SK-N-MC (cell line): ENCODE measurements at regions not wholly inside any gene's neighbourhood (a gene's known extent, or its start where the extent isn't known, plus 50 kb on each side); places are given as distances from the start of the nearest gene placed in this dataset.

Experiments
- DNase-seq: peaks from one replicate; pipeline ENCODE4 v3.0.0-alpha.2; 2011; ENCODE audit warnings: low read depth, low spot score
- H3K27ac ChIP-seq: fragments of 200-600 bp; sonication (generic); 2 replicates; pipeline ENCODE4 v1.5.1; 2016; ENCODE audit warnings: mixed run types
- H3K36me3 ChIP-seq: fragments of 200-600 bp; sonication (generic); 2 replicates; pipeline ENCODE4 v1.6.1; 2017; ENCODE audit warnings: antibody characterized with exemption, low read length, mixed read lengths; ENCODE audit not compliant: insufficient read depth
- H3K4me3 ChIP-seq: fragments of 200-600 bp; sonication (generic); 2 replicates; pipeline ENCODE4 v1.5.1; 2016
- H3K9ac ChIP-seq: fragments of 200-600 bp; sonication (generic); 2 replicates; pipeline ENCODE4 v1.8.0; 2017; ENCODE audit warnings: mixed run types, mixed read lengths; ENCODE audit not compliant: insufficient read length
- H3K9me3 ChIP-seq: fragments of 200-600 bp; sonication (generic); 2 replicates; pipeline ENCODE4 v1.6.1; 2017; ENCODE audit warnings: low read depth, mild to moderate bottlenecking, antibody characterized with exemption, low read length, moderate library complexity, mixed read lengths
- EZH2 ChIP-seq: fragments of 200-600 bp; sonication (generic); IDR thresholded peaks from one replicate; pipeline ENCODE4 v1.6.1; 2017; ENCODE audit warnings: antibody characterized with exemption
- FOXP2 ChIP-seq: optimal IDR thresholded peaks from 2 replicates; pipeline ENCODE3; 2011; ENCODE audit warnings: mild to moderate bottlenecking, moderate library complexity; ENCODE audit not compliant: insufficient read depth; ENCODE audit errors: extremely low read length, control extremely low read depth
- POLR2AphosphoS5 ChIP-seq: IDR thresholded peaks from 2 replicates; pipeline ENCODE4 v1.6.1; 2012; ENCODE audit warnings: mild to moderate bottlenecking, low read depth, low read length, borderline replicate concordance

DNA sequence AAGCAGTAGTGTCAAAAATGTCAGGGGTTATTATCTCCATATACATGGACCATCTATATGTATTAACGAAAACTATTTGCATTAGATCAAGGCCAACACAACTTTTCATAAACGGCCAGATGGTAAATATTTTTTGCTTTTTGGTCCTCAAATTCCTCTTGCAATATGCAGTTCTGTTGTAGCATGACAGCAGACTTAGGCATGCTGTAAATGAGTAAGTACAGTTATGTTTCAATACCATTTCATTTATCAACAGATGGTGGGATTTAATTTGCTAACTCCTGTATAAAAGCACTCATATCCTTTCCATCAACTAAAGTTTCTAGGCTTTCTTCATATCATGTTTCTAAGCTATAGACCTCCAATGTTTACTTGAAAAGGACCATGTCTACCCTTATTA, 208.1 kb downstream of the ANKRD50 start:
- no peaks in the 10 kb centered on the region for H3K9me3 ChIP-seq
- H3K36me3 ChIP-seq, result no peaks in the 10 kb centered on the region
- H3K9ac ChIP-seq, result no peak overlapping the region
- no peak for DNase-seq
- no peak overlapping the region for H3K4me3 ChIP-seq
- no peak for TF ChIP-seq EZH2
- TF ChIP-seq FOXP2, result no peak
- no peak for TF ChIP-seq POLR2AphosphoS5
- H3K27ac ChIP-seq, result no peak overlapping the region

DNA sequence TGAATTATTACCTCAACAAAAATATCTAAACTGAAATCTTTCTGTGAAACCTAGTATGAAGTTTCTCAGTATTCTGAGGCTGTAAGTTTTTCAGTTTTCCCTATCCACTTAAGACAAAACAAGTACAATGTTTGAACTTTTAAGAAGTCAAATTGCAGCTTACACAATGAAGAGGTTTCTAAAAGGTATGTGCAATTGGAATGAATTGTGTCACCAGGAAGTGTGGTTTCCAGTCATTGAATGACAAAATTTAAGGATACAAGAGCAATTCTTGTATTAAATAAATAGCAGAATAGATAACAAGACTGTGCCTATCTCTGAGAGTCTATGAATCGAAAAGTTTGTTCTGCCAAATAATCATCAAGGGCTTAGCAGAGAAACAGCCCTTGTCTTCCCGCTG, 207.3 kb downstream of the ANKRD50 start:
- Histone ChIP-seq H3K27ac (no peak overlapping the region), H3K4me3 (no peak overlapping the region), H3K36me3 (no peaks in the 10 kb centered on the region), H3K9ac (no peak overlapping the region), H3K9me3 (no peaks in the 10 kb centered on the region)
- DNase-seq, result no peak
- TF ChIP-seq EZH2, result no peak
- no peak for TF ChIP-seq FOXP2
- no peak for TF ChIP-seq POLR2AphosphoS5

DNA sequence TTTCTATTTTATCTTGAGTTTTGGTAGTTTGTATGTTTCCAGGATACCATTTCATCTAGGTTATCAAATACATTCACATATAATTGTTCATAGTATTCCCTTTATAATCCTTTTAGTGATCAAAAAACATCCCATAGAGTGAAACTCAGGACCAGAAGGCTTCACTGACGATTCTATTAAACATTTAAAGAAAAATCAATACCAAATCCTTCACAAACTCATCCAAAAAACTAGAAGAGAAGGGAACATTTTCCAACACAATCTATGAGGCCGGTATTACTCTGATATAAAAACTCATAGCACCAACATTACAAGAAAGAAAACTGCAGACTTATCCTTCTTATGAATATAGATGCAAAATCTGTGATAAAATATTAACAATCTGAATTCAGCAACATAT, 203.4 kb downstream of the ANKRD50 start:
- TF ChIP-seq FOXP2 (no peak), POLR2AphosphoS5 (no peak), EZH2 (no peak)

DNA sequence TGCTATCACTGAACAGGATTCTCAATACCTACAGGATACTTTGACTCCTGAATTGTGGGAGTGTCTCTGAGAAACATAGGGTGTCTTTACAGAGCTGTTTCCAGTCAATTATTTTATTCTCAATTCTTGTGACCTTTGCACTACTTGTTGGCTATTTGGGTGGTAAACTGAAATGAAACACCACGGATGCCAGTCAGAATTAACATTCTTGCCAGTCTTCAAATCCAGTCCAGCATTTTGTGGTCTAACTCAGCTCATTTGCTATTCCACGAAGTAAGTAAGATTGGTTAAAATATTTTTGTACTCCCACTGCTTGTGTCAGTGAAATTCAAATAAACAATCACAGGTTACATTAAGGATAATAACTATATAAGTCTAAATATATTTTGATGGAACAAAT, 197.9 kb downstream of the ANKRD50 start:
- Histone ChIP-seq H3K9me3 (no peaks in the 10 kb centered on the region), H3K9ac (no peak overlapping the region), H3K27ac (no peak overlapping the region), H3K36me3 (no peaks in the 10 kb centered on the region), H3K4me3 (no peak overlapping the region)
- TF ChIP-seq POLR2AphosphoS5 (no peak), FOXP2 (no peak), EZH2 (no peak)
- DNase-seq, result no peak

More for the DNA sequence above, 203.4 kb downstream of the ANKRD50 start:
- no peak overlapping the region for H3K4me3 ChIP-seq
- no peaks in the 10 kb centered on the region for H3K9me3 ChIP-seq
- H3K27ac ChIP-seq, result no peak overlapping the region
- no peaks in the 10 kb centered on the region for H3K36me3 ChIP-seq
- H3K9ac ChIP-seq, result no peak overlapping the region
- no peak for DNase-seq

DNA sequence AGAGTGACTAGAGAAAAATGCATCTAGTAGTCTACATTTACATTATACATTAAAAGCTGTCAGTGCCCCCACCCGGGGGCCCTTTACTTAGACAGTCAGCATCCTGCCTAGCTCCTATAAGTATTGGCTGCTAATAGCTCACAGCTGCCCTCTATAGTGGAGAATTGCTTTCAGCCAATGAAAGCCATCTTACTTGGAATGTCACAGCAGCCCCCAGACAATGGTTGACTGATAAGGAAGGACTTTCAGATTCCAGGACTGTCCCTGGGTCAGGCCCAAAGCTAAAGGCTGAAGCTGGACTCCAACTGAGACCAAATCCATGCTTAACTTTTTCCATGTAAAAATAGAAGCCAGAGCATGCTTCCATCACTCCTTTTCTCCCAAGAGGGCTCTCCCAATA, 196.9 kb downstream of the ANKRD50 start:
- TF ChIP-seq FOXP2 (no peak), POLR2AphosphoS5 (no peak), EZH2 (no peak)
- Histone ChIP-seq H3K9me3 (no peaks in the 10 kb centered on the region), H3K4me3 (no peak overlapping the region), H3K9ac (no peak overlapping the region), H3K36me3 (no peaks in the 10 kb centered on the region), H3K27ac (no peak overlapping the region)
- no peak for DNase-seq

DNA sequence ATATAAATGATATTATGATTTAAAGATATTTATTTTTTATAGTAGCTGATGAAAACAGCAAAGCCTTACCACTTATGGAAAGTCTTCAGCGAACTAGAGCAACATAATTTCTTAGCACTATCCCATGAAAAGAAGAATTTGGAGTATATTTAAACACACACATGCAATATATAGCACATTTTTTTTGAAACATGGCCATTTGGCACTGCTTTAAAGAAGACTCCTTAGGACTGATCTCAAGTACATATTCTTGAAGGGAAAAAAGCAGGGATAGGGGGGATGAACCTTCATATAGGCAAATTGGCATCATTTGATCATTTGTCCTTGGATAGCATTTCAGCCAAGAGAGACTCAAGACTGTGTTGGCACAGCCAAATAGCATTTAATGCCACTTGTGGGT, 193.3 kb downstream of the ANKRD50 start:
- Histone ChIP-seq H3K27ac (no peak overlapping the region), H3K9me3 (no peaks in the 10 kb centered on the region), H3K36me3 (no peaks in the 10 kb centered on the region), H3K9ac (no peak overlapping the region), H3K4me3 (no peak overlapping the region)
- DNase-seq, result no peak
- no peak for TF ChIP-seq POLR2AphosphoS5
- TF ChIP-seq EZH2, result no peak
- no peak for TF ChIP-seq FOXP2

DNA sequence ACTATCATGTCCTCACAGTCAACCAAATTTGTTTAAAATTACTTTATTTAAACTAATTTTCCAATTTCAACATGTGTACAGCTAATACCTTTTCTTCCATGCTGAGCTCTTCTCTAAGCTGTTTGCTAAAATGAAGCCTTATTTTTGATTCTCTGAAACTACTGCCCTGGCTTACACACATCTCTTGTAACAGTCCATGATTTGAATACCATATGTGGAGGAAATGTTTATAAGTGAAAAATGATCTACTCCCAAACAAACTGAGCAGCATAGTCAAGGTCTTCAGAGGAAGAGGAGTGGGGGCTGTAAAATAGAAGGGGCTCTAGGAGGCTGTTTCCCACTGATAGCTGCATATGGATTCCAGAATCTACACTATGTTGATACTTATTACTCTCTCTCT, 188.7 kb downstream of the ANKRD50 start:
- TF ChIP-seq FOXP2, result no peak
- TF ChIP-seq EZH2, result no peak
- no peak for TF ChIP-seq POLR2AphosphoS5
- H3K9me3 ChIP-seq, result no peaks in the 10 kb centered on the region
- no peaks in the 10 kb centered on the region for H3K36me3 ChIP-seq
- no peak overlapping the region for H3K9ac ChIP-seq
- DNase-seq, result no peak
- no peak overlapping the region for H3K4me3 ChIP-seq
- H3K27ac ChIP-seq, result no peak overlapping the region

DNA sequence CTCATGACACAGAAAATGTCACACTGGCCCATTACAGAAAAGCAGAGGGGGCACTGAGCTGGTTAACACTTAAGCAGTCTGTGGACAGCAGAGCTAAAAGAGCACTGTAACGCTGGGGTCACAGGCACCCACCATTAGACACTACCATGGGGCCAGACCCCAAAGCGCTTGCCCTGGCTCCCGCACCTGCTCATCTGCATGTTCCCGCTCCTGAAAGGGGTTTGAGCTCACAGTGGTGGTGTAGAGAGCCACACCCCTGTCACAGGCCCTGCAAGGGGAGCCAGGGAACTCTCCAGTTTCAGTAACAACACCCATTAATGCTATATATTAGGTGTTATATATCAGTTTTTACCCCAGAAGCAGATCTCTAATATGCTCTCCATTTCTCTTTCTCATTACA, 187.0 kb downstream of the ANKRD50 start:
- no peak overlapping the region for H3K9ac ChIP-seq
- TF ChIP-seq EZH2 (no peak), POLR2AphosphoS5 (no peak), FOXP2 (no peak)
- no peak for DNase-seq
- H3K27ac ChIP-seq, result no peak overlapping the region
- no peaks in the 10 kb centered on the region for H3K9me3 ChIP-seq
- no peaks in the 10 kb centered on the region for H3K36me3 ChIP-seq
- no peak overlapping the region for H3K4me3 ChIP-seq

DNA sequence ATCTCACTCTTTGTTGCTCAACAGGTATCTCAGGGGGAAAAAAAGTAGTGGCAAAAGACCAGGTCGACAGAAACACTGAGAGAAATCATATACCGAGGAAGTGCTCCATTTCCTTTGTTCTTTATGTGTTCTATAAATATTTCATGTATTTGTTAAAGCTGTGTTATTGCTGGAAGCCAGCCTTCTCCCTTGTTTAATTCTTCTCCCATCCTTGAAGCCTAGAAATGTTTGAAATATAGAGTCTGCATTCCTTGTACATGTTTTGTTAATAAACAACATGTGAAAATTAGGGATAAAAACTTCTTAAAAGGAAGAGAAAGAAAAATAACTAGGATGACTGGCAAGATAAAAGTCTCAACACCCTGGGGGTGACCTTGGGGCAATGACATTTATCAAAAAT, 186.2 kb downstream of the ANKRD50 start:
- Histone ChIP-seq H3K27ac (no peak overlapping the region), H3K4me3 (no peak overlapping the region), H3K9me3 (no peaks in the 10 kb centered on the region), H3K9ac (no peak overlapping the region), H3K36me3 (no peaks in the 10 kb centered on the region)
- DNase-seq, result no peak
- TF ChIP-seq FOXP2 (no peak), EZH2 (no peak), POLR2AphosphoS5 (no peak)

DNA sequence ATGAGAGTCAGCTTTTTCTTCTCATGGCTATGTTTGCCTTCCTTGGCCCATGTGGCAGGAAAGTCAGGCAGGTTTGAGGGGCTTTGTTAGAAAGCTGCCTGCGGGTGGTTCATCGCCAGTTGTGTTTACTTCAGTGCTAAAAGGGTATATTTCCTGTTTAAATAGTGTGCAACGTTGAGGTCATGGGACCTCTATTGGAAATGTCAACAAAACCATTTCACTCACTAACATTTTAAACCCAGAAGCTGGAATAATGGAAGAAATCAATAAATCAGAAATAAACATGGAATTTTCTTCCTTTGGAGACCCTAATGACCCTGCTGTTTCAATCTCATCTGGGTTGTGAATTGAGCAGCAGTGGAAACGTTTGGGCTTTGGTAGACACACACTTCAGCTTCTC, 185.8 kb downstream of the ANKRD50 start:
- TF ChIP-seq POLR2AphosphoS5 (no peak), EZH2 (no peak), FOXP2 (no peak)
- no peak for DNase-seq
- no peak overlapping the region for H3K27ac ChIP-seq

More for the DNA sequence above, 185.8 kb downstream of the ANKRD50 start:
- Histone ChIP-seq H3K9ac (no peak overlapping the region), H3K9me3 (no peaks in the 10 kb centered on the region), H3K36me3 (no peaks in the 10 kb centered on the region), H3K4me3 (no peak overlapping the region)
